ENCODE measurements at regions not wholly inside any gene's neighbourhood (a gene's known extent, or its start where the extent isn't known, plus 50 kb on each side); places are given as distances from the start of the nearest gene placed in this dataset.

DNA sequence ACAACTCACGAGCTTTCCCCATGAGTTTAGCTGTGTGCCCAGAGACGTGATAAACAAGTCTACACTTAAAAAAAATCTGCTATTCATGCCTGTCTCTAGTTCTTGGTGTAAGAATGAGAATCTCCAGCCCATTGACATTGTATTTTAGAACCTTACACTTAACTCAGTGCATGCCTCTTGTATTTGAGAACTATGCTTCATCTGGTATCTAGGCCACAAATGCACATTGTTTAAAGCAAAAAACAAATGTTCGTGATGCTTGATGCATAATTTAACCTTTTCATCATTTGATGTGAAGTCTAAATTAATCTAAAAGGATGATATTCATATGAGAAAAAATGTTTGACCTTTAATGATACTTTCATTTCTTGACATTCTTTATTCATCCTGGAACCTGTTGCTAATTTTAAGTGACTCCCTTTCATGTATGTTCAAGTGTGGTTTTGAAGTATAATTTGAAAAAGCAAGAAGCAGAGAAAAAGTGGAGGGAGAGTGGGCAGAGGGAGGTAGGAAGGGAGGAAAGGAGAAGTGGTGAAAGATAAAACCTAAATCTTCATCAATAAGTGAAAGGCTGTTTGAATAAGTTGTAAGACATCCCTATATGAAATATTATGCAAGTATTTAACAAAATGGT lies 116.9 kb downstream of the PFDN4 start:
- no CpG with 5 or more reads among the region's 3 CpGs for WGBS (ENCODE audit: insufficient coverage)
- Histone ChIP-seq H3K4me3 (ENCODE audit: control extremely low read depth in 1 of 5, extremely low read depth in 1 of 5, insufficient read depth in 1 of 5, low read depth in 2 of 5, low read length in 4 of 5) (no peak overlapping the region), H3K79me2 (ENCODE audit: control insufficient read depth, insufficient read depth, low read length) (no peaks in the 10 kb centered on the region), H3K9me3 (ENCODE audit: control extremely low read depth in 1 of 3, control insufficient read depth in 2 of 3, insufficient read depth in 1 of 3, low read length in 2 of 3) (no peaks in the 10 kb centered on the region), H2AFZ (ENCODE audit: insufficient read depth, low read depth, low read length, poor library complexity, severe bottlenecking) (no peak overlapping the region), H4K20me1 (ENCODE audit: control insufficient read depth, insufficient read depth, low read length, poor library complexity, severe bottlenecking) (no peaks in the 10 kb centered on the region), H3K4me1 (ENCODE audit: control insufficient read depth in 2 of 2, insufficient read depth in 2 of 2, low read length in 2 of 2) (no peaks in the 10 kb centered on the region), H3K36me3 (replicated peaks in 1 of 2; ENCODE audit: control extremely low read depth in 1 of 2, control insufficient read depth in 1 of 2, extremely low read depth in 1 of 2, insufficient read depth in 2 of 2, low read length in 1 of 2) (no peaks in the 10 kb centered on the region), H3K9ac (ENCODE audit: low read length) (no peak overlapping the region), H3K27me3 (replicated peaks in 1 of 4; ENCODE audit: control extremely low read depth in 1 of 4, control insufficient read depth in 3 of 4, insufficient read depth in 4 of 4, low read length in 3 of 4) (no peaks in the 10 kb centered on the region), H3K4me2 (replicated peaks; ENCODE audit: low read depth, low read length, poor library complexity, severe bottlenecking) (no peak overlapping the region), H3K27ac (ENCODE audit: low read length in 2 of 2) (no peak overlapping the region)
- ChIA-PET CTCF (no interaction called here), POLR2A (no interaction called here)
- Mint-ChIP-seq H3K4me3 (no peak overlapping the region), H3K27ac (no peak overlapping the region), H3K27me3 (peaks cover 10% of the 10 kb centered on the region), H3K4me1 (no peaks in the 10 kb centered on the region), H3K9me3 (ENCODE audit: insufficient read depth) (no peaks in the 10 kb centered on the region)
- TF ChIP-seq EZH2 (IDR thresholded peaks at IDR 0.05; ENCODE audit: borderline replicate concordance, insufficient read depth, low read depth, low read length, poor library complexity, severe bottlenecking) (no peak), CTCF (IDR thresholded peaks at IDR 0.05) (no peak)
- ATAC-seq (ENCODE audit: low read depth) (no peak), DNase-seq (no peak)
- intact Hi-C loops (cut with micrococcal nuclease): no loop called here

DNA sequence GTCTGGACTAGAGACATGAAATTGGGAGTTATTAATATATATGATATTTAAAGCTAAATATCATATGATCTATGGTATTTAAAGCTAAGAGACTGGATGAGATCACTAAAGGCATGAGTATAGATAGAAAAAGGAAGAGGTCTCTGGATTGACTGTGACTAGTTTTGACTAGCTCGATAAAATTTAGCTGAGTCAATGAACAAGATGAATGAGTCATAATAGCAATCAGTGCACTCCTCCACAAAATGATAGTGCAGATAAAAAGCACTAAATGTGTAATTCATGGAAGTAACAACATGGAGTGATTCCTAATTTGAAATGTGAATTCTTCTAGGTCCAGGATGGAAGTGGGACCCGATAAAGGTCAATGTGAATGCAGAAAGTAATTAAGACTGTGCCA lies 127.4 kb downstream of the PFDN4 start:
- Mint-ChIP-seq H3K9me3 (ENCODE audit: insufficient read depth) (peaks cover 5% of the 10 kb centered on the region), H3K27ac (no peak overlapping the region), H3K27me3 (peaks cover 5% of the 10 kb centered on the region), H3K4me1 (no peaks in the 10 kb centered on the region), H3K4me3 (no peak overlapping the region)
- no peak for TF ChIP-seq EZH2 (IDR thresholded peaks at IDR 0.05; ENCODE audit: borderline replicate concordance, insufficient read depth, low read depth, low read length, poor library complexity, severe bottlenecking)
- no peak for TF ChIP-seq CTCF (IDR thresholded peaks at IDR 0.05)
- Histone ChIP-seq H2AFZ (ENCODE audit: insufficient read depth, low read depth, low read length, poor library complexity, severe bottlenecking) (no peak overlapping the region), H3K9me3 (ENCODE audit: control extremely low read depth in 1 of 3, control insufficient read depth in 2 of 3, insufficient read depth in 1 of 3, low read length in 2 of 3) (peaks cover 0 to 3% (median 2%) of the 10 kb centered on the region in 3 donors), H3K27ac (ENCODE audit: low read length in 2 of 2) (no peak overlapping the region), H3K79me2 (ENCODE audit: control insufficient read depth, insufficient read depth, low read length) (no peaks in the 10 kb centered on the region), H4K20me1 (ENCODE audit: control insufficient read depth, insufficient read depth, low read length, poor library complexity, severe bottlenecking) (no peaks in the 10 kb centered on the region), H3K9ac (ENCODE audit: low read length) (no peak overlapping the region), H3K4me3 (ENCODE audit: control extremely low read depth in 1 of 5, extremely low read depth in 1 of 5, insufficient read depth in 1 of 5, low read depth in 2 of 5, low read length in 4 of 5) (no peak overlapping the region), H3K36me3 (replicated peaks in 1 of 2; ENCODE audit: control extremely low read depth in 1 of 2, control insufficient read depth in 1 of 2, extremely low read depth in 1 of 2, insufficient read depth in 2 of 2, low read length in 1 of 2) (no peaks in the 10 kb centered on the region), H3K27me3 (replicated peaks in 1 of 4; ENCODE audit: control extremely low read depth in 1 of 4, control insufficient read depth in 3 of 4, insufficient read depth in 4 of 4, low read length in 3 of 4) (no peaks in the 10 kb centered on the region), H3K4me2 (replicated peaks; ENCODE audit: low read depth, low read length, poor library complexity, severe bottlenecking) (no peak overlapping the region), H3K4me1 (ENCODE audit: control insufficient read depth in 2 of 2, insufficient read depth in 2 of 2, low read length in 2 of 2) (no peaks in the 10 kb centered on the region)
- ChIA-PET CTCF (no interaction called here), POLR2A (no interaction called here)
- WGBS (ENCODE audit: insufficient coverage): 100% methylated on average over 1 of the region's 2 CpGs
- intact Hi-C loops (cut with micrococcal nuclease): no loop called here
- ATAC-seq (ENCODE audit: low read depth) (no peak), DNase-seq (no peak)

All from B cell (primary cell).